Neuronal stem cell (in vitro differentiated cells): ENCODE measurements at regions not wholly inside any gene's neighbourhood (a gene's known extent, or its start where the extent isn't known, plus 50 kb on each side); places are given as distances from the start of the nearest gene placed in this dataset.

Experiments
- DNase-seq: peaks from one replicate; pipeline ENCODE4 v3.0.0-alpha.2; 2013; ENCODE audit warnings: low spot score
- H2AFZ ChIP-seq: one replicate; pipeline ENCODE4 v1.6.1; 2013; ENCODE audit warnings: mild to moderate bottlenecking, low read length, inconsistent platforms
- H2AK5ac ChIP-seq: 2 replicates; pipeline ENCODE4 v1.6.1; 2013; ENCODE audit warnings: low read depth, mild to moderate bottlenecking, inconsistent platforms, low read length, moderate library complexity, mixed read lengths
- H2BK120ac ChIP-seq: 2 replicates; pipeline ENCODE4 v1.6.1; 2013; ENCODE audit warnings: low read depth, mild to moderate bottlenecking, inconsistent platforms, low read length, moderate library complexity, mixed read lengths
- H2BK12ac ChIP-seq: one replicate; pipeline ENCODE4 v1.6.1; 2013; ENCODE audit warnings: low read length, inconsistent platforms
- H2BK15ac ChIP-seq: 2 replicates; pipeline ENCODE4 v1.6.1; 2013; ENCODE audit warnings: mild to moderate bottlenecking, low read length, inconsistent platforms, mixed read lengths
- H2BK5ac ChIP-seq: one replicate; pipeline ENCODE4 v1.6.1; 2013; ENCODE audit warnings: inconsistent platforms, mild to moderate bottlenecking, low read length, moderate library complexity
- H3K14ac ChIP-seq: one replicate; pipeline ENCODE4 v1.6.1; 2013; ENCODE audit warnings: low read length, inconsistent platforms
- H3K18ac ChIP-seq: 2 replicates; pipeline ENCODE4 v1.6.1; 2013; ENCODE audit warnings: low read length, inconsistent platforms
- H3K23ac ChIP-seq: 2 replicates; pipeline ENCODE4 v1.6.1; 2013; ENCODE audit warnings: low read depth, mild to moderate bottlenecking, mixed read lengths, low read length, inconsistent platforms; ENCODE audit not compliant: poor library complexity
- H3K27ac ChIP-seq: replicated peaks from 3 replicates; pipeline ENCODE4 v1.5.1; 2013; ENCODE audit warnings: low read length, inconsistent platforms
- H3K27me3 ChIP-seq, 3 experiments: 2 replicates each; pipeline ENCODE4 v1.6.1; 2013; ENCODE audit warnings: low read length in 3 of 3, mild to moderate bottlenecking in 2 of 3, inconsistent platforms in 1 of 3, low read depth in 1 of 3, mixed read lengths in 1 of 3, moderate library complexity in 1 of 3; ENCODE audit not compliant: control insufficient read depth in 3 of 3, insufficient read depth in 3 of 3
- H3K36me3 ChIP-seq, 2 donors: replicated peaks in 1 of 2; 2 replicates each; pipeline ENCODE4 v1.6.1; 2013; ENCODE audit warnings: low read length in 2 of 2; ENCODE audit not compliant: control insufficient read depth in 2 of 2, insufficient read depth in 2 of 2
- H3K4ac ChIP-seq: 2 replicates; pipeline ENCODE4 v1.6.1; 2013; ENCODE audit warnings: inconsistent platforms, mild to moderate bottlenecking, low read length, moderate library complexity
- H3K4me1 ChIP-seq, 2 donors: 1 replicate in 1 of 2; 2 replicates in 1 of 2; pipeline ENCODE4 v1.6.1; 2013; ENCODE audit warnings: low read length in 2 of 2, low read depth in 1 of 2; ENCODE audit not compliant: control insufficient read depth in 2 of 2, insufficient read depth in 1 of 2
- H3K4me2 ChIP-seq: one replicate; pipeline ENCODE4 v1.6.1; 2013; ENCODE audit warnings: mild to moderate bottlenecking, low read length, inconsistent platforms; ENCODE audit not compliant: insufficient read depth, poor library complexity, severe bottlenecking
- H3K4me3 ChIP-seq, 2 donors: 2 replicates each; pipeline ENCODE4 v1.5.1; 2013; ENCODE audit warnings: low read length in 2 of 2, mild to moderate bottlenecking in 2 of 2, inconsistent platforms in 1 of 2, moderate library complexity in 1 of 2
- H3K79me1 ChIP-seq: one replicate; pipeline ENCODE4 v1.6.1; 2013; ENCODE audit warnings: low read depth, mild to moderate bottlenecking, inconsistent platforms, low read length, moderate library complexity
- H3K9ac ChIP-seq: one replicate; pipeline ENCODE4 v1.6.1; 2013; ENCODE audit warnings: mild to moderate bottlenecking, low read depth, low read length, inconsistent platforms; ENCODE audit not compliant: poor library complexity
- H3K9me3 ChIP-seq, 2 donors: replicated peaks in 1 of 2; 2 replicates each; pipeline versions ENCODE3 to v1.6.1; 2013; ENCODE audit warnings: low read length in 2 of 2, mild to moderate bottlenecking in 2 of 2, inconsistent platforms in 1 of 2, low read depth in 1 of 2, mixed read lengths in 1 of 2, moderate library complexity in 1 of 2; ENCODE audit not compliant: control insufficient read depth in 2 of 2, insufficient read depth in 1 of 2
- H4K8ac ChIP-seq: one replicate; pipeline ENCODE4 v1.6.1; 2013; ENCODE audit warnings: low read depth, mild to moderate bottlenecking, inconsistent platforms, low read length, moderate library complexity
- H4K91ac ChIP-seq: one replicate; pipeline ENCODE4 v1.6.1; 2013; ENCODE audit warnings: low read length, low read depth, mild to moderate bottlenecking, inconsistent platforms; ENCODE audit not compliant: poor library complexity
- WGBS, 2 donors: extraction: QIAGEN DNeasy Blood & Tissue Kit; methylation state at CpG; one replicate each; pipeline ENCODE4 v1.1.7; 2013; ENCODE audit warnings: missing lambda C conversion rate in 2 of 2, mixed read lengths in 1 of 2; ENCODE audit not compliant: insufficient read length in 2 of 2, insufficient replicate concordance in 1 of 2; ENCODE audit errors: extremely low coverage in 2 of 2; 5-methylcytosine and 5-hydroxymethylcytosine counted together

DNA sequence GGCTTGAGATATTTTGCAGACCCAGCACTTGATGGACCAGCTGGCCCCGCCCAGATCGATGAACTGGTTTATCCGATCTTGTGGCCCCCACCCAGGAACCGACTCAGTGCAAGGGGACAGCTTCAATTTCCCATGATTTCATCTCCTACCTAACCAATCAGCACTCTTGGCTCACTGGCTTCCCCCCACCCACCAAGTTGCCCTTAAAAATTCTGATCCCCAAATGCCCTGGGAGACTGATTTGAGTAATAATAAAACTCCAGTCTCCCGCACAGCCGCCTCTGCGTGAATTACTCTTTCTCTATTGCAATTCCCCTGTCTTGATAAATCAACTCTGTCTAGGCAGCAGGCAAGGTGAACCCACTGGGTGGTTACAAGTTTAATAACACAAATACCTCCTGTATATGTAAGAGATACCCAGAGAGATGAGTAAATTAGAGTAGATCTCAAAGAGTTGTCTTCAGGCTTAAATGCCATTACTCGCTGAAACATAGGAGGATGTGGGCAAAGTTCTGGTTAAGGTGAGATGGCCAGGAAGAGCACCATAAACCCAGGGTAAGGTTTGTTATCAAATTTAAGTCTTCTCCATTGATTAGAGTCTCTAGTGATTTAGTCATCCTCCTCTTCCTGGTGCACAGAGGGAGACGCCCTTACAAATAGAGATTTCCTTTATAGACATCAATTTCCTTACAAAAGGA, 222.8 kb downstream of the ARL4C start:
- WGBS, 2 donors, result no CpG with 5 or more reads among the region's 9 CpGs
- H2BK120ac ChIP-seq, result no peak overlapping the region
- H3K27ac ChIP-seq, result no peak overlapping the region
- H3K14ac ChIP-seq, result no peak overlapping the region
- H4K91ac ChIP-seq, result no peak overlapping the region
- H3K27me3 ChIP-seq, result no peaks in the 10 kb centered on the region
- H2BK12ac ChIP-seq, result no peak overlapping the region
- no peak overlapping the region for H3K4me3 ChIP-seq
- no peak overlapping the region for H4K8ac ChIP-seq
- H3K79me1 ChIP-seq, result no peaks in the 10 kb centered on the region
- H2BK5ac ChIP-seq, result no peak overlapping the region
- no peak overlapping the region for H3K4me2 ChIP-seq
- no peak overlapping the region for H3K23ac ChIP-seq
- peaks cover 0 to 2% of the 10 kb centered on the region in 2 donors for H3K9me3 ChIP-seq
- H2AFZ ChIP-seq, result no peak overlapping the region
- H3K4ac ChIP-seq, result no peak overlapping the region
- DNase-seq, result no peak
- H2AK5ac ChIP-seq, result no peak overlapping the region
- H3K4me1 ChIP-seq, result peaks cover 0 to 1% of the 10 kb centered on the region in 2 donors
- no peak overlapping the region for H2BK15ac ChIP-seq
- no peak overlapping the region for H3K9ac ChIP-seq
- no peaks in the 10 kb centered on the region for H3K36me3 ChIP-seq
- no peak overlapping the region for H3K18ac ChIP-seq

DNA sequence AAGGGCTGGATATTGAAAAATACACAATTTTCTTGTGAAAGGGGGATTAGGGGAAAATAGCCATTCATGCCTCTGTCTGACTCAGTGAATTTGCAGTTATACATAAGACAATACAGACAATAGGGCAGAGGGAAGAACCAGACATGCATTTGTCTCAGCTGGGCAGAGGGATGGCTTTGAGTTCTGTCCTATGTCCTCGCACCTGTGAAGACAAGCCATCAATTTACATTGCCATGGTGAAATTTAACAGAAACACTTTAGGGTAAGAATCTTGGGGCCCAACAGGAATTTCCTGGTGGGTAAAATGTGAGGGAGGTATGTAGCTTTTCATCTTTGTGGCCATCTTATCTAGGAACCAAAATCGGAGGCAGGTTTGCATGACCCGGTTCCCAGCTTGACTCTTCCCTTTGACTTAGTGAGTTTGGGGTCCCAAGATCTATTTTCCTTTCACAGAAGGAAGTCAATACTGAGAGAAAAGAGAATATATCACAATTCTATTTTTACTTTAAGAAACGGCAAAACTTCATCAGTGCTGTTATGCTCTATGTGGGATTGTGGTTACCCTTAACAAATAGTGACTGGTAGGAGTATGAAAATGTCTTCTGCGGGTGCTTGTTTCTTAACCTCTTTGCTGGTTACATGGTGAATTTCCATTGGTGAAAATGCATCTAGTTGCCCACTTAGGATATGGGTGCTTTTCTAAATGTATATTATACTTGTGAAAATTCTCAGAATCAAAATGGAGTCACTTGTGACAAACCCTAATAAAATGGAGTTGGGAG, 221.8 kb downstream of the SPP2 start:
- H3K4me1 ChIP-seq, result peaks cover 0 to 1% of the 10 kb centered on the region in 2 donors
- H3K18ac ChIP-seq, result no peak overlapping the region
- no peak overlapping the region for H2BK120ac ChIP-seq
- no peak overlapping the region for H2AFZ ChIP-seq
- H3K9ac ChIP-seq, result no peak overlapping the region
- no peak overlapping the region for H3K23ac ChIP-seq
- no peak overlapping the region for H3K4ac ChIP-seq
- H4K91ac ChIP-seq, result no peak overlapping the region
- H3K4me2 ChIP-seq, result no peak overlapping the region
- H3K14ac ChIP-seq, result no peak overlapping the region
- no peak overlapping the region for H4K8ac ChIP-seq
- no peaks in the 10 kb centered on the region for H3K79me1 ChIP-seq
- no peaks in the 10 kb centered on the region for H3K9me3 ChIP-seq
- WGBS, 2 donors, result no CpG with 5 or more reads among the region's 5 CpGs
- H3K27ac ChIP-seq, result no peak overlapping the region
- no peak overlapping the region for H2BK12ac ChIP-seq
- H3K4me3 ChIP-seq, result no peak overlapping the region
- no peak overlapping the region for H2BK5ac ChIP-seq
- H3K36me3 ChIP-seq, result no peaks in the 10 kb centered on the region
- no peak overlapping the region for H2BK15ac ChIP-seq
- no peak overlapping the region for H2AK5ac ChIP-seq
- no peak for DNase-seq
- H3K27me3 ChIP-seq, result no peaks in the 10 kb centered on the region

DNA sequence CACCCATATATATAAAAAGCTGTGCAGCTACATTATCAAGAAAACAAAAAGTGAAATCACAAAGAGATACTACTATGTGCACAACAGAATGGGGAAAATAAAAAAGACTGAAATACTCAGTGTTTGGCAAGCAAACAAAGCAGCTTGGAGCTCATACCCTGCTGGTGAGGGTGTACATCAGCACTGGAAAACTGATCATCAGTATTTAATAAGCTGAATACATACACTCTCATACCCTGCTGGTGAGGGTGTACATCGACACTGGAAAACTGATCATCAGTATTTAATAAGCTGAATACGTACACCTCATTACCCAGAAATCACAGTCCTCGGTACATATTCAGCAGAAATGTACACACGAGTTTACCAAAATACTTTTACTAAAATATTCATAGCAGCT, 220.8 kb downstream of the SPP2 start:
- Histone ChIP-seq H3K9me3 (no peaks in the 10 kb centered on the region), H2BK120ac (no peak overlapping the region), H3K9ac (no peak overlapping the region), H3K79me1 (no peaks in the 10 kb centered on the region), H3K4me1 (peaks cover 0 to 1% of the 10 kb centered on the region in 2 donors), H3K27me3 (no peaks in the 10 kb centered on the region), H3K4me2 (no peak overlapping the region), H3K23ac (no peak overlapping the region), H2BK12ac (no peak overlapping the region), H2BK5ac (no peak overlapping the region), H3K4ac (no peak overlapping the region), H3K14ac (no peak overlapping the region), H3K18ac (no peak overlapping the region), H2AK5ac (no peak overlapping the region), H4K8ac (no peak overlapping the region), H4K91ac (no peak overlapping the region), H3K36me3 (no peaks in the 10 kb centered on the region), H3K27ac (no peak overlapping the region), H2BK15ac (no peak overlapping the region), H2AFZ (no peak overlapping the region), H3K4me3 (no peak overlapping the region)
- WGBS, 2 donors, result no CpG with 5 or more reads among the region's 4 CpGs
- DNase-seq, result no peak

DNA sequence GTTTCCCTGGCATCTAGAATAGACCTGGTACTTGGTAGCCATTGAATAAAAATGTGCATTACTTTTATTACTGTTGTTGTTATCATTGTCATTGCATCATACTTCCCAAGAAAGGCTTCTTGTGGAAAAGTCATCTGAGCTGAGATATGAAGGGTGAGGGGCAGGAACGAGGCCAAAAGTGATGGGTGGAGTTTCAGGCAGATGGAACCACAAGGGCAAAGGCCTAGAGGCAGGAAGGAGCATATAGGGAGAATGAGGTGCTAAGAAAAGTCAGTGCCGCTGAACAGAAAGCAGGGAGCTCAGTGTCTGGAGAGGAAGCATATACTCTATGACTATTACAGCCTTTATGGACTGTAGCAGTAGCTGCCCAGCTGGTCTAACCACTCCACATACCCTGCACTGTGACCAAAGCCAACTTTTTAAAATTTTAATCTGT, 219.3 kb downstream of the SPP2 start:
- Histone ChIP-seq H2AFZ (no peak overlapping the region), H3K4me2 (no peak overlapping the region), H3K4me3 (no peak overlapping the region), H2BK15ac (no peak overlapping the region), H2BK12ac (no peak overlapping the region), H3K23ac (no peak overlapping the region), H3K27me3 (no peaks in the 10 kb centered on the region), H3K18ac (no peak overlapping the region), H3K9me3 (no peaks in the 10 kb centered on the region), H3K9ac (no peak overlapping the region), H2BK120ac (no peak overlapping the region), H3K36me3 (no peaks in the 10 kb centered on the region), H2AK5ac (no peak overlapping the region), H4K91ac (no peak overlapping the region), H4K8ac (no peak overlapping the region), H3K4ac (no peak overlapping the region), H2BK5ac (no peak overlapping the region), H3K4me1 (peaks cover 0 to 1% of the 10 kb centered on the region in 2 donors), H3K27ac (no peak overlapping the region), H3K14ac (no peak overlapping the region), H3K79me1 (no peaks in the 10 kb centered on the region)
- no peak for DNase-seq
- WGBS, 2 donors, result no CpG with 5 or more reads among the region's 2 CpGs
